GM18907 (cell line): ENCODE measurements at regions not wholly inside any gene's neighbourhood (a gene's known extent, or its start where the extent isn't known, plus 50 kb on each side); places are given as distances from the start of the nearest gene placed in this dataset.

Experiments used
- ATAC-seq: cut with Tn5 transposase; IDR thresholded peaks from one replicate; pipeline ENCODE4 v1.9.1; 2021; ENCODE audit warnings: mild to moderate bottlenecking, moderate library complexity; ENCODE audit not compliant: unreplicated experiment

GRCh38 chr13:83229574-83230305 lies 652.5 kb downstream of the SLITRK1 start:
- ATAC-seq, result no peak

GRCh38 chr13:83223546-83223945 lies 658.7 kb downstream of the SLITRK1 start:
- no peak for ATAC-seq

- ATAC-seq, result no peak
These were observed 660.4 kb downstream of the SLITRK1 start for GRCh38 chr13:83221813-83222241.

GRCh38 chr13:83221256-83221655 lies 661.0 kb downstream of the SLITRK1 start:
- ATAC-seq, result no peak

GRCh38 chr13:83220241-83220640 lies 662.0 kb downstream of the SLITRK1 start:
- ATAC-seq, result no peak

- ATAC-seq, result no peak
These were observed 662.4 kb downstream of the SLITRK1 start for GRCh38 chr13:83219832-83220231.

GRCh38 chr13:83216479-83217245 lies 665.6 kb downstream of the SLITRK1 start:
- ATAC-seq, result no peak

GRCh38 chr13:83215627-83216026 lies 666.6 kb downstream of the SLITRK1 start:
- no peak for ATAC-seq

- no peak for ATAC-seq
These were observed 667.8 kb downstream of the SLITRK1 start for GRCh38 chr13:83214452-83214851.

- ATAC-seq, result no peak
These were observed 671.0 kb downstream of the SLITRK1 start for GRCh38 chr13:83211301-83211700.

- ATAC-seq, result no peak
These were observed 677.4 kb downstream of the SLITRK1 start for GRCh38 chr13:83204886-83205285.

- no peak for ATAC-seq
These were observed 680.8 kb downstream of the SLITRK1 start for GRCh38 chr13:83201506-83201905.

GRCh38 chr13:83197316-83197715 lies 685.0 kb downstream of the SLITRK1 start:
- no peak for ATAC-seq

- ATAC-seq, result no peak
These were observed 692.3 kb downstream of the SLITRK1 start for GRCh38 chr13:83190020-83190419.

GRCh38 chr13:83184819-83185218 lies 697.5 kb downstream of the SLITRK1 start:
- ATAC-seq, result no peak

- ATAC-seq, result no peak
These were observed 698.2 kb downstream of the SLITRK1 start for GRCh38 chr13:83184150-83184475.

- no peak for ATAC-seq
These were observed 698.7 kb downstream of the SLITRK1 start for GRCh38 chr13:83183439-83184149.

GRCh38 chr13:83182845-83183244 lies 699.4 kb downstream of the SLITRK1 start:
- ATAC-seq, result no peak

- ATAC-seq, result no peak
These were observed 704.3 kb downstream of the SLITRK1 start for GRCh38 chr13:83178008-83178407.

GRCh38 chr13:83168590-83168989 lies 713.7 kb downstream of the SLITRK1 start:
- ATAC-seq, result no peak

- no peak for ATAC-seq
These were observed 715.1 kb downstream of the SLITRK1 start for GRCh38 chr13:83167203-83167602.

- ATAC-seq, result no peak
These were observed 715.7 kb downstream of the SLITRK1 start for GRCh38 chr13:83166550-83166949.
